ENCODE measurements at regions not wholly inside any gene's neighbourhood (a gene's known extent, or its start where the extent isn't known, plus 50 kb on each side); places are given as distances from the start of the nearest gene placed in this dataset.

- DNase-seq (ENCODE audit: low read depth in 2 of 2), result no peak
Measured at GRCh38 chr2:215601526-215601925, 165.7 kb upstream of the FN1 start.

- DNase-seq (ENCODE audit: low read depth in 2 of 2), result no peak
Measured at GRCh38 chr2:215598376-215598975, 162.6 kb upstream of the FN1 start.

- no peak for DNase-seq (ENCODE audit: low read depth in 2 of 2)
Measured at GRCh38 chr2:215597577-215597976, 161.7 kb upstream of the FN1 start.

- no peak for DNase-seq (ENCODE audit: low read depth in 2 of 2)
Measured at GRCh38 chr2:215594766-215595165, 158.9 kb upstream of the FN1 start.

- DNase-seq (ENCODE audit: low read depth in 2 of 2), result no peak
Measured at GRCh38 chr2:215590010-215590745, 154.3 kb upstream of the FN1 start.

GRCh38 chr2:215583881-215584280, 148.0 kb upstream of the FN1 start:
- no peak for DNase-seq (ENCODE audit: low read depth in 2 of 2)

- no peak for DNase-seq (ENCODE audit: low read depth in 2 of 2)
Measured at GRCh38 chr2:215579809-215580208, 143.9 kb upstream of the FN1 start.

- no peak for DNase-seq (ENCODE audit: low read depth in 2 of 2)
Measured at GRCh38 chr2:215577356-215577755, 141.5 kb upstream of the FN1 start.

GRCh38 chr2:215576572-215576971, 140.7 kb upstream of the FN1 start:
- no peak for DNase-seq (ENCODE audit: low read depth in 2 of 2)

- no peak for DNase-seq (ENCODE audit: low read depth in 2 of 2)
Measured at GRCh38 chr2:215573496-215573895, 137.6 kb upstream of the FN1 start.

GRCh38 chr2:215572341-215572848, 136.5 kb upstream of the FN1 start:
- DNase-seq (ENCODE audit: low read depth in 2 of 2), result no peak

GRCh38 chr2:215571689-215572088, 135.8 kb upstream of the FN1 start:
- DNase-seq (ENCODE audit: low read depth in 2 of 2), result no peak

- DNase-seq (ENCODE audit: low read depth in 2 of 2), result no peak
Measured at GRCh38 chr2:215567504-215567903, 131.6 kb upstream of the FN1 start.

GRCh38 chr2:215565897-215566296, 130.0 kb upstream of the FN1 start:
- no peak for DNase-seq (ENCODE audit: low read depth in 2 of 2)

GRCh38 chr2:215557701-215558100, 121.8 kb upstream of the FN1 start:
- DNase-seq (ENCODE audit: low read depth in 2 of 2), result no peak

GRCh38 chr2:215556979-215557378, 121.1 kb upstream of the FN1 start:
- DNase-seq (ENCODE audit: low read depth in 2 of 2), result no peak

- DNase-seq (ENCODE audit: low read depth in 2 of 2), result no peak
Measured at GRCh38 chr2:215554689-215555498, 119.0 kb upstream of the FN1 start.

GRCh38 chr2:215553946-215554345, 118.1 kb upstream of the FN1 start:
- DNase-seq (ENCODE audit: low read depth in 2 of 2), result no peak

- no peak for DNase-seq (ENCODE audit: low read depth in 2 of 2)
Measured at GRCh38 chr2:215552144-215552580, 116.3 kb upstream of the FN1 start.

- no peak for DNase-seq (ENCODE audit: low read depth in 2 of 2)
Measured at GRCh38 chr2:215550331-215550730, 114.5 kb upstream of the FN1 start.

GRCh38 chr2:215548714-215549113, 112.8 kb upstream of the FN1 start:
- DNase-seq (ENCODE audit: low read depth in 2 of 2), result no peak

GRCh38 chr2:215542690-215543089, 106.8 kb upstream of the FN1 start:
- no peak for DNase-seq (ENCODE audit: low read depth in 2 of 2)

- DNase-seq (ENCODE audit: low read depth in 2 of 2), result no peak
Measured at GRCh38 chr2:215540658-215541057, 104.8 kb upstream of the FN1 start.

Data from stimulated activated CD4-positive, alpha-beta T cell treated with anti-CD3 and anti-CD28 coated beads, Interleukin-4, amount 100 ng/mL, for 48 hours (primary cell).